Activated T-helper 2 cell treated with anti-CD3 and anti-CD28 coated beads, Interferon-gamma antibody, Interleukin-2, Interleukin-4, amounts not matched to agents 10 μg/mL and 5 μg/mL and 100 μg/mL, durations not matched to agents 14 hours and 24 hours and 36 hours (primary cell): ENCODE measurements at regions not wholly inside any gene's neighbourhood (a gene's known extent, or its start where the extent isn't known, plus 50 kb on each side); places are given as distances from the start of the nearest gene placed in this dataset.

ENCODE experiments used
- DNase-seq: peaks from one replicate; pipeline ENCODE4 v3.0.0; 2021; ENCODE audit warnings: low spot score
- H3K27ac Mint-ChIP-seq: one replicate; pipeline ENCODE4 v1.8.0; 2021; ENCODE audit warnings: mixed read lengths
- H3K27me3 Mint-ChIP-seq: one replicate; pipeline ENCODE4 v1.8.0; 2021; ENCODE audit warnings: low read depth, mixed read lengths
- H3K36me3 Mint-ChIP-seq: one replicate; pipeline ENCODE4 v1.8.0; 2021; ENCODE audit warnings: low read depth, mixed read lengths
- H3K4me1 Mint-ChIP-seq: one replicate; pipeline ENCODE4 v1.8.0; 2021; ENCODE audit warnings: low read depth, mixed read lengths
- H3K4me3 Mint-ChIP-seq: one replicate; pipeline ENCODE4 v1.8.0; 2021; ENCODE audit warnings: low read depth, mild to moderate bottlenecking, moderate library complexity, mixed read lengths
- H3K9me3 Mint-ChIP-seq: one replicate; pipeline ENCODE4 v1.8.0; 2021; ENCODE audit warnings: mixed read lengths
- intact Hi-C: fragments of 100-400 bp; cut with micrococcal nuclease; formaldehyde crosslinking; loops from one replicate; pipeline ENCODE4 v1.15.1; 2023

- Mint-ChIP-seq H3K27me3 (no peaks in the 10 kb centered on the region), H3K36me3 (no peaks in the 10 kb centered on the region), H3K27ac (no peak overlapping the region), H3K4me1 (no peaks in the 10 kb centered on the region), H3K9me3 (no peaks in the 10 kb centered on the region), H3K4me3 (no peak overlapping the region)
- intact Hi-C loops, result no loop called here
- no peak for DNase-seq
Measured at GRCh38 chr14:104321802-104322130, 183.4 kb downstream of the KIF26A start.

DNA sequence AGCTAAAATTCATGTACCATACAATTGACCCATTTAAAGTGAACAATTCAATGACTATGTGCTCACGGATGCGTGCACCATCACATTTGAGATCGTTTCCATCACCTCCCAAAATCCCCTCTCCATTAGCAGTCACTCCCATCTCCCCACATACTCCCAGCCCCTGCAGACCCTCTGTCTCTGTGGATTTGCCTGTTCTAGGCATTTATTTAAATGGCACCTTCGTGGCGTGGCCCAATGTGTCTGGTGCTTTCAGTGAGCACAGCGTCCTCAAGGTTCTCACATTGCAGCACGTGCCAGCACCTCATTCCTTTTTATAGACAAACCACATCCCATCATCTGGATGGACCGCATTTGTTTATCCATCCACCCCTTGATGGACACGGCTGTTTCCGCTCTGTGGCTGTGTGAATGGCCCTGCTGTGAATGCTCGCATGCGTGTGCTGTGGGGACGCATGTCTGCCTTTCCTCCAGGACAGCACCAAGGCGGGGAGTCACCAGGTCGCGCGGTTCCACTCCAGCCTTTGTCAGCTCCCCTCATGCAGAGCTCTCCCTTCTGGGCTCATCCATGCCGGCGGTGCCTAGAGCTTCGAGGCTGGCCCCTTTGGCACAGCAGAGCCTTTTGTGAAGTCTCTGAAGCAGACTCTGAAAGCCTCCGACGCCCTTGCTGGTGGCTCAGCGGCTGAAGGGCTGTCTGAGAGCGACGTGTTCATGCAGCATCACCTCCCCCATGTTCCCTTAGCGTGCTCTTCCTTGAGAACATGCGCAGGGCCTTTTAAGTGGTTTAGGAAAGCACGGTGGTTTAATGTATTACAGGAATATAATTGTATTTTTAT, 184.4 kb downstream of the KIF26A start:
- Mint-ChIP-seq H3K4me1 (no peaks in the 10 kb centered on the region), H3K4me3 (no peak overlapping the region), H3K27me3 (no peaks in the 10 kb centered on the region), H3K9me3 (no peaks in the 10 kb centered on the region), H3K27ac (no peak overlapping the region), H3K36me3 (no peaks in the 10 kb centered on the region)
- intact Hi-C loops, result no loop called here
- no peak for DNase-seq

GRCh38 chr14:104323551-104324175, 185.3 kb downstream of the KIF26A start:
- Mint-ChIP-seq H3K9me3 (peaks cover 4% of the 10 kb centered on the region), H3K36me3 (no peaks in the 10 kb centered on the region), H3K27ac (no peak overlapping the region), H3K27me3 (no peaks in the 10 kb centered on the region), H3K4me1 (no peaks in the 10 kb centered on the region), H3K4me3 (no peak overlapping the region)
- intact Hi-C loops, result no loop called here
- DNase-seq, result no peak

- Mint-ChIP-seq H3K4me3 (no peak overlapping the region), H3K4me1 (no peaks in the 10 kb centered on the region), H3K27me3 (no peaks in the 10 kb centered on the region), H3K27ac (no peak overlapping the region), H3K36me3 (no peaks in the 10 kb centered on the region), H3K9me3 (peaks cover 21% of the 10 kb centered on the region)
- intact Hi-C loops, result no loop called here
- DNase-seq, result no peak
Measured at GRCh38 chr14:104326848-104327247, 188.5 kb downstream of the KIF26A start.

- intact Hi-C loops, result no loop called here
- no peak overlapping the region for H3K4me3 Mint-ChIP-seq
- no peaks in the 10 kb centered on the region for H3K27me3 Mint-ChIP-seq
- no peak for DNase-seq
- no peak overlapping the region for H3K27ac Mint-ChIP-seq
- H3K9me3 Mint-ChIP-seq, result peaks cover 21% of the 10 kb centered on the region
- H3K36me3 Mint-ChIP-seq, result no peaks in the 10 kb centered on the region
- H3K4me1 Mint-ChIP-seq, result no peaks in the 10 kb centered on the region
Measured at GRCh38 chr14:104328607-104329006, 190.2 kb downstream of the KIF26A start.

- H3K9me3 Mint-ChIP-seq, result peaks cover 21% of the 10 kb centered on the region
- no peak for DNase-seq
Measured at GRCh38 chr14:104329793-104330192, 191.4 kb downstream of the KIF26A start.

DNA sequence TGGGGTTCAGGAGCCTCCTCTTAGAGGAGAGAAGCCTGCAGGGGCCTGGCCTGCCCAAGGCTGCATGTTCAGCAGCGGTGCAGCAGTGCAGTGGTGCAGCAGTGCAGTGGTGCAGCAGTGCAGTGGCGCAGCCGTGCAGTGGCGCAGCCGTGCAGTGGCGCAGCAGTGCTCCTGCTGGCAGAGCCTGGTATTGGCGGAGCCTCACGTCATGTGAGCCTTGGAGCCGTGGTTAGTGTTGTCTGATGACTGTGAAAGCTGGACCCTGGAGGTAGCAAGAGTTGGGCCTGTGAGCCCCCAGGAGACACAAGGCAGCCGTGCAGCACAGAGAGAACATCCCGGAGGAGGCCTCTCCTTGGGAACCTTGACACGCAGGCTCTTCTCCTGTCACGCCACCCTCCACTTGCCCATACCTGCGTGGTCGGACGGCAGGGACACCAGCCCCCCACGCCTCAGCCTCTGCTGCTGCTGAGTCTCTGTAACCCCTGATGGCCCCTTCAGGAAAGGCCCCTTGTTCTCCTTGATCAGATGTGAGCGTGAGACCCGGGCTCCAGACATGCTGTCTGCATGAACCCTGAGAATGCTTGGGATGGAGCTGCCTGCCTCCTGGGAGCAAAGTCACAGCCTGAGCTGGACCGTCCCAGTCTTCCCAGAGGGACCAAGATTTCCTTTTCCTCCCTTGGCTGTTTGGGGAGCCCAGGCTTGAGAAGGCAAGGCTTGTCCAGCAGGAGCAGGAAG, 193.7 kb downstream of the KIF26A start:
- intact Hi-C loops, result no loop called here
- Mint-ChIP-seq H3K4me3 (no peak overlapping the region), H3K4me1 (no peaks in the 10 kb centered on the region), H3K36me3 (no peaks in the 10 kb centered on the region), H3K27me3 (no peaks in the 10 kb centered on the region), H3K9me3 (peaks cover 21% of the 10 kb centered on the region), H3K27ac (no peak overlapping the region)
- DNase-seq, result no peak

More at GRCh38 chr14:104329793-104330192, 191.4 kb downstream of the KIF26A start:
- H3K4me3 Mint-ChIP-seq, result no peak overlapping the region
- H3K4me1 Mint-ChIP-seq, result no peaks in the 10 kb centered on the region
- no peaks in the 10 kb centered on the region for H3K27me3 Mint-ChIP-seq
- intact Hi-C loops, result no loop called here
- H3K27ac Mint-ChIP-seq, result no peak overlapping the region
- H3K36me3 Mint-ChIP-seq, result no peaks in the 10 kb centered on the region

- Mint-ChIP-seq H3K27ac (no peak overlapping the region), H3K36me3 (no peaks in the 10 kb centered on the region), H3K9me3 (peaks cover 21% of the 10 kb centered on the region), H3K27me3 (no peaks in the 10 kb centered on the region), H3K4me1 (no peaks in the 10 kb centered on the region), H3K4me3 (no peak overlapping the region)
- intact Hi-C loops, result no loop called here
- no peak for DNase-seq
Measured at GRCh38 chr14:104332634-104333270, 194.4 kb downstream of the KIF26A start.

DNA sequence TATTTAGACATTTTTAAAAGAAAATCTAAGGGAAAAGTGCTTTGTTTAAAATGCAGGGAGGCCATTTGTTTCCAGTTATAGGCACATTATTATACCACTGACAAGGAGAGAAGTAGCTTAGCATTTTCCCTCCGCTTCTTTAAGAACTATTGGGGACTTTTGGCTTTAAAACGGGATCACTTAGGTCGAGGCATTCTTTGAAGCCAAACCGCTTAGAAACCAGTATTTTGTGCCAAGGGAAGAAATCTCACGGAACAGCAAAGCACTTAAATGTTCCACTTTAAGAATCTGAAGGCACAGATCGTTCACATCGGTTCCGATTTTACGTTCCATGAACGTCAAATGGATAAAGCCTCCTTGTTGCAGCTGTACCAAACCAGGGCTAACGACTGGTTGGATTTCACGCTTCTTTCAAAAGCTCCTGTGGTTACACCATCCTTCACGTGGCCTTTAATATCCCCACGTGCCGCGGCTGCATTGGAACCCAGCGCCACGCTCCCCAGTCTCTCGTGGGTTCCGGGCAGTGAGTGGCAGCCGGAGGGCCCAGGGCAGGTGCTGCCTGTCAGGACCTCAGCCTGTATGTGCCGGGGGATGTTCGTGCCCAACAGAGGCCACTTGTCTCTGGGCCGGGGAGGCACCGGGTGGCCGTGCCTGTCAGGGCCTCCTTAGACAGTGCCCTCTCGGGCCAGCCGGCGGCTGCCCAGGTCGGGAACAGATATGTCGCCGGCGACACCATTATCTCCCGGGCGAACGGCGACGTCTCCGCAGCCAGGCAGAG, 195.4 kb downstream of the KIF26A start:
- Mint-ChIP-seq H3K27ac (no peak overlapping the region), H3K4me1 (no peaks in the 10 kb centered on the region), H3K4me3 (no peak overlapping the region), H3K9me3 (peaks cover 24% of the 10 kb centered on the region), H3K36me3 (no peaks in the 10 kb centered on the region), H3K27me3 (no peaks in the 10 kb centered on the region)
- DNase-seq, result no peak
- intact Hi-C loops, result no loop called here

- H3K4me1 Mint-ChIP-seq, result no peaks in the 10 kb centered on the region
Measured at GRCh38 chr14:104334424-104335161, 196.2 kb downstream of the KIF26A start.

GRCh38 chr14:104335176-104335575, 196.8 kb downstream of the KIF26A start:
- Mint-ChIP-seq H3K36me3 (no peaks in the 10 kb centered on the region), H3K27ac (no peak overlapping the region), H3K9me3 (peaks cover 18% of the 10 kb centered on the region), H3K4me3 (no peak overlapping the region), H3K27me3 (no peaks in the 10 kb centered on the region), H3K4me1 (no peaks in the 10 kb centered on the region)
- DNase-seq, result no peak
- intact Hi-C loops, result no loop called here

More at GRCh38 chr14:104334424-104335161, 196.2 kb downstream of the KIF26A start:
- intact Hi-C loops, result no loop called here
- no peaks in the 10 kb centered on the region for H3K27me3 Mint-ChIP-seq
- H3K4me3 Mint-ChIP-seq, result no peak overlapping the region
- DNase-seq, result no peak
- peaks cover 20% of the 10 kb centered on the region for H3K9me3 Mint-ChIP-seq
- no peaks in the 10 kb centered on the region for H3K36me3 Mint-ChIP-seq
- H3K27ac Mint-ChIP-seq, result no peak overlapping the region

DNA sequence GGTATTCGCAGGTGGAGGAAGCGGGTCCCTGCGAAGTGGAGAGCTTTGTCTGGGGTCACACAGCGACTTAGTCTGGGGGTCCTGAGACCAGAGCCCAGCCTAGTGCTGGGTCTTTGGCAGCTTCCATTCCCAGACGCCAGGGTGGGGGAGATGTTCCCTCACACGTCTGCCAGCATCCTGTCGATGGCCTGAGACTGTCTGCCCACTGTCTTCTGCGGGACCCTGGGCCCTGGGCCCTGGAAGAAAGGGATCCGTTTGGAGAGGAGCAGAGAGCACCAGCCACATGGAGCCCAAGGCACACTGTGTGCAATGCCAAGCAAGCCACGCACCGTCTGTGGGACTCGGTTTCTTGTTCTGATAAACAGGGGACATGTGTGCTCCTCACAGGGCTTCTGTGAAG, 197.2 kb downstream of the KIF26A start:
- DNase-seq, result no peak
- intact Hi-C loops, result no loop called here
- no peak overlapping the region for H3K27ac Mint-ChIP-seq

More for the DNA sequence above, 197.2 kb downstream of the KIF26A start:
- Mint-ChIP-seq H3K36me3 (no peaks in the 10 kb centered on the region), H3K9me3 (peaks cover 15% of the 10 kb centered on the region), H3K4me3 (no peak overlapping the region), H3K27me3 (peaks cover 2% of the 10 kb centered on the region), H3K4me1 (no peaks in the 10 kb centered on the region)
